NCI-H748 (cell line): ENCODE measurements at regions not wholly inside any gene's neighbourhood (a gene's known extent, or its start where the extent isn't known, plus 50 kb on each side); places are given as distances from the start of the nearest gene placed in this dataset.
A peak's percentile ranks its signal among the peaks of the same experiment; 100 is the strongest.
"Not testable (repeated sequence)": the region's sequence is repeated elsewhere in the genome, so short reads cannot be mapped to it uniquely, and the experiment has no call there.

Experiments
- DNase-seq: peaks from one replicate; lab custom pipeline; 2025; ENCODE audit not compliant: unreplicated experiment; lab: John Stamatoyannopoulos, UW

GRCh38 chr2:53497020-53497419, 270.6 kb upstream of the CHAC2 start:
- no peak for DNase-seq

- DNase-seq: no peak
Measured at GRCh38 chr2:53493210-53493609, 274.4 kb upstream of the CHAC2 start.

- peak; percentile 2 for DNase-seq
Measured at GRCh38 chr2:53490659-53491058, 276.9 kb upstream of the CHAC2 start.

- DNase-seq: not testable (repeated sequence)
Measured at GRCh38 chr2:53486185-53486899, 281.3 kb upstream of the CHAC2 start.

GRCh38 chr2:53485021-53485728, 282.4 kb upstream of the CHAC2 start:
- no peak for DNase-seq

GRCh38 chr2:53484531-53484930, 283.1 kb upstream of the CHAC2 start:
- DNase-seq: no peak

GRCh38 chr2:53477517-53477916, 290.1 kb upstream of the CHAC2 start:
- no peak for DNase-seq

GRCh38 chr2:53476834-53477233, 290.8 kb upstream of the CHAC2 start:
- no peak for DNase-seq

- DNase-seq: no peak
Measured at GRCh38 chr2:53475766-53476165, 291.8 kb upstream of the CHAC2 start.

GRCh38 chr2:53475321-53475720, 292.3 kb upstream of the CHAC2 start:
- no peak for DNase-seq

- no peak for DNase-seq
Measured at GRCh38 chr2:53474914-53475313, 292.7 kb upstream of the CHAC2 start.

- DNase-seq: peak; percentile 36
Measured at GRCh38 chr2:53473775-53474311, 293.8 kb upstream of the CHAC2 start.

GRCh38 chr2:53473236-53473635, 294.4 kb upstream of the CHAC2 start:
- DNase-seq: peak; percentile 80

GRCh38 chr2:53467467-53468180, 300.0 kb upstream of the CHAC2 start:
- DNase-seq: no peak

- DNase-seq: no peak
Measured at GRCh38 chr2:53463806-53464726, 303.5 kb upstream of the CHAC2 start.

- DNase-seq: no peak
Measured at GRCh38 chr2:53460937-53461336, 306.7 kb upstream of the CHAC2 start.

GRCh38 chr2:53460347-53460746, 307.3 kb upstream of the CHAC2 start:
- DNase-seq: no peak

GRCh38 chr2:53455094-53455493, 312.5 kb upstream of the CHAC2 start:
- DNase-seq: no peak

GRCh38 chr2:53452957-53453748, 314.5 kb upstream of the CHAC2 start:
- no peak for DNase-seq

- DNase-seq: no peak
Measured at GRCh38 chr2:53452400-53452799, 315.2 kb upstream of the CHAC2 start.
